ENCODE measurements at regions not wholly inside any gene's neighbourhood (a gene's known extent, or its start where the extent isn't known, plus 50 kb on each side); places are given as distances from the start of the nearest gene placed in this dataset.

DNA sequence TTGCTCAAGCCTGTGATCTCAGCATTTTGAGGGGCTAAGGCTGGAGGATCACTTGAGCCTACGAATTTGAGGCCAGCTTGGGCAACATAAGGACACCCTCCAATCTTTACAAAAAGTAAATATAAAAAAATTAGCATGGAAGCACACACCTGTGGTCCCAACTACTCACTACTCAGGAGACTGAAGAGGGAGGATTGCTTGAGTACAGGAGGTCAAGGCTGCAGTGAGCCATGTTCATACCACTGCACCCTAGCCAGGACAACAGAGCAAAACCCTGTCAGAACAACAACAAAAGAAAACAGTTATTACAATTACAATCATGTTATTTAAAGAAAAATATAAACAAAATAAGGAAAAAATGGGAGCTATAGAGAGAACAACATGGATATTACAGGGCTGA, 82.5 kb upstream of the TNFAIP3 start:
- TF ChIP-seq RARB (CRISPR knock-in tag; IDR thresholded peaks at IDR 0.05) (no peak), ZFP3 (CRISPR knock-in tag; IDR thresholded peaks at IDR 0.05) (no peak), CSDC2 (CRISPR knock-in tag; IDR thresholded peaks at IDR 0.05) (no peak), PPARA (CRISPR knock-in tag; IDR thresholded peaks at IDR 0.05; ENCODE audit: borderline replicate concordance) (no peak), ZFP30 (CRISPR knock-in tag; IDR thresholded peaks at IDR 0.05) (no peak), GLIS3 (CRISPR knock-in tag; IDR thresholded peaks at IDR 0.05) (no peak), ZNF8 (CRISPR knock-in tag; IDR thresholded peaks at IDR 0.05) (no peak), BACH2 (CRISPR knock-in tag; IDR thresholded peaks at IDR 0.05; ENCODE audit: borderline replicate concordance) (no peak), ZNF70 (CRISPR knock-in tag; IDR thresholded peaks at IDR 0.05) (no peak), TCF4 (CRISPR knock-in tag; IDR thresholded peaks at IDR 0.05; ENCODE audit: borderline replicate concordance) (no peak), ZNF565 (CRISPR knock-in tag; conservative IDR thresholded peaks at IDR 0.05; ENCODE audit: low read depth) (no peak)
- TF ChIP-seq, protein P1, sequence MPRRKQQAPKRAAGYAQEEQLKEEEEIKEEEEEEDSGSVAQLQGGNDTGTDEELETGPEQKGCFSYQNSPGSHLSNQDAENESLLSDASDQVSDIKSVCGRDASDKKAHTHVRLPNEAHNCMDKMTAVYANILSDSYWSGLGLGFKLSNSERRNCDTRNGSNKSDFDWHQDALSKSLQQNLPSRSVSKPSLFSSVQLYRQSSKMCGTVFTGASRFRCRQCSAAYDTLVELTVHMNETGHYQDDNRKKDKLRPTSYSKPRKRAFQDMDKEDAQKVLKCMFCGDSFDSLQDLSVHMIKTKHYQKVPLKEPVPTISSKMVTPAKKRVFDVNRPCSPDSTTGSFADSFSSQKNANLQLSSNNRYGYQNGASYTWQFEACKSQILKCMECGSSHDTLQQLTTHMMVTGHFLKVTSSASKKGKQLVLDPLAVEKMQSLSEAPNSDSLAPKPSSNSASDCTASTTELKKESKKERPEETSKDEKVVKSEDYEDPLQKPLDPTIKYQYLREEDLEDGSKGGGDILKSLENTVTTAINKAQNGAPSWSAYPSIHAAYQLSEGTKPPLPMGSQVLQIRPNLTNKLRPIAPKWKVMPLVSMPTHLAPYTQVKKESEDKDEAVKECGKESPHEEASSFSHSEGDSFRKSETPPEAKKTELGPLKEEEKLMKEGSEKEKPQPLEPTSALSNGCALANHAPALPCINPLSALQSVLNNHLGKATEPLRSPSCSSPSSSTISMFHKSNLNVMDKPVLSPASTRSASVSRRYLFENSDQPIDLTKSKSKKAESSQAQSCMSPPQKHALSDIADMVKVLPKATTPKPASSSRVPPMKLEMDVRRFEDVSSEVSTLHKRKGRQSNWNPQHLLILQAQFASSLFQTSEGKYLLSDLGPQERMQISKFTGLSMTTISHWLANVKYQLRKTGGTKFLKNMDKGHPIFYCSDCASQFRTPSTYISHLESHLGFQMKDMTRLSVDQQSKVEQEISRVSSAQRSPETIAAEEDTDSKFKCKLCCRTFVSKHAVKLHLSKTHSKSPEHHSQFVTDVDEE (CRISPR knock-in tag; IDR thresholded peaks at IDR 0.05) = no peak
- TF ChIP-seq, protein P2, sequence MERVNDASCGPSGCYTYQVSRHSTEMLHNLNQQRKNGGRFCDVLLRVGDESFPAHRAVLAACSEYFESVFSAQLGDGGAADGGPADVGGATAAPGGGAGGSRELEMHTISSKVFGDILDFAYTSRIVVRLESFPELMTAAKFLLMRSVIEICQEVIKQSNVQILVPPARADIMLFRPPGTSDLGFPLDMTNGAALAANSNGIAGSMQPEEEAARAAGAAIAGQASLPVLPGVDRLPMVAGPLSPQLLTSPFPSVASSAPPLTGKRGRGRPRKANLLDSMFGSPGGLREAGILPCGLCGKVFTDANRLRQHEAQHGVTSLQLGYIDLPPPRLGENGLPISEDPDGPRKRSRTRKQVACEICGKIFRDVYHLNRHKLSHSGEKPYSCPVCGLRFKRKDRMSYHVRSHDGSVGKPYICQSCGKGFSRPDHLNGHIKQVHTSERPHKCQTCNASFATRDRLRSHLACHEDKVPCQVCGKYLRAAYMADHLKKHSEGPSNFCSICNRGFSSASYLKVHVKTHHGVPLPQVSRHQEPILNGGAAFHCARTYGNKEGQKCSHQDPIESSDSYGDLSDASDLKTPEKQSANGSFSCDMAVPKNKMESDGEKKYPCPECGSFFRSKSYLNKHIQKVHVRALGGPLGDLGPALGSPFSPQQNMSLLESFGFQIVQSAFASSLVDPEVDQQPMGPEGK (CRISPR knock-in tag; IDR thresholded peaks at IDR 0.05; ENCODE audit: borderline replicate concordance) = no peak
- TF ChIP-seq, protein P3, sequence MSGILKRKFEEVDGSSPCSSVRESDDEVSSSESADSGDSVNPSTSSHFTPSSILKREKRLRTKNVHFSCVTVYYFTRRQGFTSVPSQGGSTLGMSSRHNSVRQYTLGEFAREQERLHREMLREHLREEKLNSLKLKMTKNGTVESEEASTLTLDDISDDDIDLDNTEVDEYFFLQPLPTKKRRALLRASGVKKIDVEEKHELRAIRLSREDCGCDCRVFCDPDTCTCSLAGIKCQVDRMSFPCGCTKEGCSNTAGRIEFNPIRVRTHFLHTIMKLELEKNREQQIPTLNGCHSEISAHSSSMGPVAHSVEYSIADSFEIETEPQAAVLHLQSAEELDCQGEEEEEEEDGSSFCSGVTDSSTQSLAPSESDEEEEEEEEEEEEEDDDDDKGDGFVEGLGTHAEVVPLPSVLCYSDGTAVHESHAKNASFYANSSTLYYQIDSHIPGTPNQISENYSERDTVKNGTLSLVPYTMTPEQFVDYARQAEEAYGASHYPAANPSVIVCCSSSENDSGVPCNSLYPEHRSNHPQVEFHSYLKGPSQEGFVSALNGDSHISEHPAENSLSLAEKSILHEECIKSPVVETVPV (CRISPR knock-in tag; IDR thresholded peaks at IDR 0.05) = no peak
